BJ (cell line): ENCODE measurements at regions not wholly inside any gene's neighbourhood (a gene's known extent, or its start where the extent isn't known, plus 50 kb on each side); places are given as distances from the start of the nearest gene placed in this dataset.

Experiments
- CTCF ChIA-PET: fragments of 350-600 bp; formaldehyde crosslinking; extraction: SDS; loops from one replicate; lab custom pipeline; 2021; ENCODE audit warnings: antibody characterized with exemption, inconsistent platforms; lab: Yijun Ruan, JAX
- POLR2A ChIA-PET: fragments of 300-600 bp; sonication (Branson Sonifier 250); formaldehyde crosslinking; extraction: SDS; loops from one replicate; lab custom pipeline; 2021; ENCODE audit warnings: antibody characterized with exemption; lab: Charles Lee
- DNase-seq: peaks from one replicate; pipeline ENCODE4 v3.0.0-alpha.2; 2011; ENCODE audit warnings: low read depth
- H3K27me3 ChIP-seq: 2 replicates; pipeline ENCODE4 v1.6.0; 2011; ENCODE audit warnings: low read length; ENCODE audit not compliant: control insufficient read depth, insufficient read depth
- H3K36me3 ChIP-seq: 2 replicates; pipeline ENCODE4 v1.5.1; 2011; ENCODE audit warnings: low read length; ENCODE audit not compliant: control insufficient read depth, insufficient read depth
- H3K4me3 ChIP-seq: 2 replicates; pipeline ENCODE4 v1.5.1; 2011; ENCODE audit warnings: low read depth, mild to moderate bottlenecking, control low read depth, low read length
- CTCF ChIP-seq: IDR thresholded peaks from 2 replicates; pipeline ENCODE4 v1.5.1; 2011; ENCODE audit warnings: low read depth, mild to moderate bottlenecking, control low read depth, inconsistent platforms, low read length, moderate library complexity; ENCODE audit not compliant: insufficient read depth

GRCh38 chr9:29214154-29214689, 1640.9 kb upstream of the C9orf72 start:
- no peak for DNase-seq
- Histone ChIP-seq H3K36me3 (no peaks in the 10 kb centered on the region), H3K27me3 (peaks cover 14% of the 10 kb centered on the region), H3K4me3 (no peak overlapping the region)
- POLR2A ChIA-PET: no interaction called here
- no peak for TF ChIP-seq CTCF
- CTCF ChIA-PET: no interaction called here

- TF ChIP-seq CTCF: no peak
- Histone ChIP-seq H3K36me3 (no peaks in the 10 kb centered on the region), H3K27me3 (peaks cover 14% of the 10 kb centered on the region), H3K4me3 (no peak overlapping the region)
- no peak for DNase-seq
- ChIA-PET POLR2A (no interaction called here), CTCF (no interaction called here)
Measured at GRCh38 chr9:29214690-29215253, 1641.5 kb upstream of the C9orf72 start.

- ChIA-PET POLR2A (no interaction called here), CTCF (no interaction called here)
- Histone ChIP-seq H3K4me3 (no peak overlapping the region), H3K36me3 (no peaks in the 10 kb centered on the region), H3K27me3 (peaks cover 8% of the 10 kb centered on the region)
- no peak for DNase-seq
- no peak for TF ChIP-seq CTCF
Measured at GRCh38 chr9:29217966-29218365, 1644.7 kb upstream of the C9orf72 start.

- H3K27me3 ChIP-seq: no peaks in the 10 kb centered on the region
- H3K36me3 ChIP-seq: no peaks in the 10 kb centered on the region
- POLR2A ChIA-PET: no interaction called here
- no peak for TF ChIP-seq CTCF
- H3K4me3 ChIP-seq: no peak overlapping the region
- CTCF ChIA-PET: interaction anchor here (1.6 kb wide), 1 partner anchor 9 kb away, joined by 4 read pairs; no protein-coding TSS in a partner anchor
- DNase-seq: no peak
Measured at GRCh38 chr9:29220596-29221251, 1647.4 kb upstream of the C9orf72 start.

- Histone ChIP-seq H3K36me3 (no peaks in the 10 kb centered on the region), H3K4me3 (no peak overlapping the region), H3K27me3 (no peaks in the 10 kb centered on the region)
- ChIA-PET CTCF (no interaction called here), POLR2A (no interaction called here)
- no peak for TF ChIP-seq CTCF
- DNase-seq: no peak
Measured at GRCh38 chr9:29228558-29228957, 1655.3 kb upstream of the C9orf72 start.
